Mesodermal cell (in vitro differentiated cells): ENCODE measurements at regions not wholly inside any gene's neighbourhood (a gene's known extent, or its start where the extent isn't known, plus 50 kb on each side); places are given as distances from the start of the nearest gene placed in this dataset.

Experiments used
- H3K27ac ChIP-seq: 2 replicates; pipeline ENCODE4 v1.7.0; 2013; ENCODE audit warnings: mild to moderate bottlenecking, low read depth, low read length, moderate library complexity; ENCODE audit not compliant: severe bottlenecking
- H3K36me3 ChIP-seq: 2 replicates; pipeline ENCODE4 v1.7.1; 2013; ENCODE audit warnings: mild to moderate bottlenecking, low read length, moderate library complexity; ENCODE audit not compliant: control insufficient read depth, insufficient read depth
- H3K4me1 ChIP-seq: one replicate; pipeline ENCODE4 v1.7.1; 2013; ENCODE audit warnings: mild to moderate bottlenecking, low read length; ENCODE audit not compliant: insufficient read depth, control insufficient read depth, poor library complexity, severe bottlenecking
- H3K4me3 ChIP-seq: 2 replicates; pipeline ENCODE4 v1.7.0; 2013; ENCODE audit warnings: low read length, control low read depth, mild to moderate bottlenecking; ENCODE audit not compliant: insufficient read depth, poor library complexity, severe bottlenecking; ENCODE audit errors: extremely low read depth
- H3K9me3 ChIP-seq: 2 replicates; pipeline ENCODE4 v1.7.1; 2013; ENCODE audit warnings: mild to moderate bottlenecking, low read length, moderate library complexity; ENCODE audit not compliant: control insufficient read depth
- WGBS, 2 experiments: methylation state at CpG; one replicate each; pipeline ENCODE4 v1.1.5; 2013; ENCODE audit warnings: missing lambda C conversion rate in 2 of 2; ENCODE audit not compliant: insufficient coverage in 2 of 2; 5-methylcytosine and 5-hydroxymethylcytosine counted together

GRCh38 chr12:127886827-127887226 lies 380.1 kb upstream of the TMEM132C start:
- Histone ChIP-seq H3K4me3 (no peak overlapping the region), H3K4me1 (no peaks in the 10 kb centered on the region), H3K9me3 (no peaks in the 10 kb centered on the region), H3K27ac (no peak overlapping the region), H3K36me3 (no peaks in the 10 kb centered on the region)
- WGBS, 2 experiments: 82 to 100% methylated on average over 1 of the region's 1 CpG

- H3K9me3 ChIP-seq: no peaks in the 10 kb centered on the region
- no peaks in the 10 kb centered on the region for H3K36me3 ChIP-seq
- H3K27ac ChIP-seq: no peak overlapping the region
- H3K4me1 ChIP-seq: no peaks in the 10 kb centered on the region
- no peak overlapping the region for H3K4me3 ChIP-seq
- 90 to 95% methylated on average over 1 to 2 of the region's 4 CpGs for WGBS, 2 experiments
Observed at GRCh38 chr12:127888943-127889719, 377.8 kb upstream of the TMEM132C start.

GRCh38 chr12:127893895-127894609 lies 372.9 kb upstream of the TMEM132C start:
- WGBS, 2 experiments: 31 to 46% methylated on average over 5 to 8 of the region's 8 CpGs
- no peaks in the 10 kb centered on the region for H3K36me3 ChIP-seq
- no peak overlapping the region for H3K4me3 ChIP-seq
- no peaks in the 10 kb centered on the region for H3K9me3 ChIP-seq
- H3K4me1 ChIP-seq: no peaks in the 10 kb centered on the region
- no peak overlapping the region for H3K27ac ChIP-seq

- no peaks in the 10 kb centered on the region for H3K4me1 ChIP-seq
- no peaks in the 10 kb centered on the region for H3K36me3 ChIP-seq
- no peak overlapping the region for H3K4me3 ChIP-seq
- H3K9me3 ChIP-seq: no peaks in the 10 kb centered on the region
- H3K27ac ChIP-seq: no peak overlapping the region
- WGBS, 2 experiments: 83 to 94% methylated on average over 3 to 4 of the region's 4 CpGs
Observed at GRCh38 chr12:127896661-127897060, 370.3 kb upstream of the TMEM132C start.

DNA sequence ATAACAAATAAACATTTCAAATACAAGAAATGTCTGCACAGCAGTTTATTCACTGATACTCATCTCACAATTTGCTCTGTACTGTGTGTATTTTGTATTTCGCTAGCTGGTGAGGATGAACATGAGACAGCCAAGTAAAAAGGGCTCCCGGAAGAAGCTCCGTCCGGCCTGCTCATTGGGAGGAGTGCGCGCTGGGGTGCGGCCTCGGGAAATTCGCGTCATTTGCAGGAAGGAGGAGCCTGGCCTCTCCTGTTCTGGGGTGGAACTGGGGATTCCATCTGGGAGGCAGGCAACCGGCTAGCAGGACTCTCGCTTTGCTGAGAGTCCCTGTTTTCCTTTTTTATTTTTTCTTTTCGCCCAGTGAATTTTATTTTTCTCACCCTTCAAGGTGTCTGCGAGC lies 368.4 kb upstream of the TMEM132C start:
- peaks cover 9% of the 10 kb centered on the region for H3K4me1 ChIP-seq
- no peaks in the 10 kb centered on the region for H3K9me3 ChIP-seq
- 90 to 91% methylated on average over 12 to 13 of the region's 14 CpGs for WGBS, 2 experiments
- H3K4me3 ChIP-seq: no peak overlapping the region
- no peak overlapping the region for H3K27ac ChIP-seq
- no peaks in the 10 kb centered on the region for H3K36me3 ChIP-seq

DNA sequence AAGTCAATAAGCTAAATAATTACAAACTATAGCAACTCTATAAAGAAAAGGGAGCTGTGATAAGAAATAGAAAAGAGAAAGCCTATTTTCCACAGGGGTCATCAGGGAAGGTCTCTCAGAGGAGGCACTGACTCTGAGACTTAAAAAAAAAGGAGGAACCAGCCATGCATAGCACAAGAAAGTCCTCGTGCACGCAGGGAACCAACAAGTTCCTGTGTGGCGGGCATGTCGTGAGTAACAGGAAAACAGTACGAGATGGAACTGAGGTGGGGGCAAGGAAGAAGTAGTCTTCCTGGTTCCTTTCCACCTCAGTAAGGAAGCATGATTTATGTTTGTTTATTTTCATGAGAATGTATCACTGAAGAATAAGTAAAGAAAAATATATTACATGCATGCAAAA lies 367.0 kb upstream of the TMEM132C start:
- 77 to 86% methylated on average over 3 of the region's 5 CpGs for WGBS, 2 experiments
- Histone ChIP-seq H3K4me1 (peaks cover 9% of the 10 kb centered on the region), H3K27ac (no peak overlapping the region), H3K4me3 (no peak overlapping the region), H3K9me3 (no peaks in the 10 kb centered on the region), H3K36me3 (no peaks in the 10 kb centered on the region)

DNA sequence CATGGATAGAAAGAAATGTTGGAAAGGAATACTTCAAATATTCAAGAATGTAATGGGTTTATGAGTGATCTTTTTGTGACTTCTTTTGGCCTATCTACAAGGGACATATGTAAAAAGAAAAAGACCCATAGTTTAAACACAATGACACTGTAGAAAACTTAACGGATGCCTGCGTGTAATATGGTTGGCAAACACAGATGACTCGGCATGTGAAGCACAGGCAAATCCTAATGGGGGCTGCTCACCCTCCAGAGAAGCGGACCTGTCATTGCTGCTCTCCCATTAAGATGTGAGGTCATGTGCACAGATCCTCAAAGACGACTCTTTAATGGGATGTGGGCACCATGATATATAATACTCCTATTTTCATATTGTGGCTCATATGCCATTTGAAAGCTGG lies 366.6 kb upstream of the TMEM132C start:
- 94 to 96% methylated on average over 3 of the region's 5 CpGs for WGBS, 2 experiments
- H3K36me3 ChIP-seq: no peaks in the 10 kb centered on the region
- peaks cover 9% of the 10 kb centered on the region for H3K4me1 ChIP-seq
- H3K27ac ChIP-seq: no peak overlapping the region
- H3K4me3 ChIP-seq: no peak overlapping the region
- no peaks in the 10 kb centered on the region for H3K9me3 ChIP-seq

GRCh38 chr12:127903146-127903545 lies 363.8 kb upstream of the TMEM132C start:
- Histone ChIP-seq H3K36me3 (no peaks in the 10 kb centered on the region), H3K4me3 (no peak overlapping the region), H3K9me3 (no peaks in the 10 kb centered on the region), H3K27ac (peak overlapping the region; percentile 55), H3K4me1 (peaks cover 9% of the 10 kb centered on the region)
- WGBS, 2 experiments: 24 to 44% methylated on average over 3 to 4 of the region's 5 CpGs

DNA sequence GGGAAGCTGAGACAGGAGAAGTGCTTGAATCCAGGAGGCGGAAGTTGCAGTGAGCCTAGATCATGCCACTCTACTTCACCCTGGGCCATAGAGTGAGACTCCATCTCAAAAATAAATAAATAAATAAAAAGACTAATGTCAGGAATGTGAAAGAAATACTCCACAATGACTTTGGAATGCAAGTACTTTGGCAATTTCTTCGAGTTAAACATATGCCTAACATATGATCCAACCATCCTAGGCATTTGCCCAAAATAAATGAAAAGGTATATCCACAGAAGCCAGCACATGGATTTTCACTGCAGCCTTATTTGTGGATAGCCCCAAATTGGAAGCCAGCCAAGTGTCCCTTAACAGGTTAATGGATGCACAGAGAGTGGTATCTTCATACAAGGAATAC lies 357.9 kb upstream of the TMEM132C start:
- no peak overlapping the region for H3K4me3 ChIP-seq
- no peaks in the 10 kb centered on the region for H3K4me1 ChIP-seq
- 80 to 83% methylated on average over 1 of the region's 2 CpGs for WGBS, 2 experiments
- H3K27ac ChIP-seq: no peak overlapping the region
- no peaks in the 10 kb centered on the region for H3K9me3 ChIP-seq
- no peaks in the 10 kb centered on the region for H3K36me3 ChIP-seq

GRCh38 chr12:127911291-127911690 lies 355.7 kb upstream of the TMEM132C start:
- Histone ChIP-seq H3K36me3 (no peaks in the 10 kb centered on the region), H3K4me1 (no peaks in the 10 kb centered on the region), H3K9me3 (no peaks in the 10 kb centered on the region), H3K4me3 (no peak overlapping the region), H3K27ac (no peak overlapping the region)
- 86 to 94% methylated on average over 3 to 4 of the region's 5 CpGs for WGBS, 2 experiments
